NCI-H526 treated with DMSO at 0.1 percent for 48 hours (cell line): ENCODE measurements at regions not wholly inside any gene's neighbourhood (a gene's known extent, or its start where the extent isn't known, plus 50 kb on each side); places are given as distances from the start of the nearest gene placed in this dataset.
"Not testable (repeated sequence)": the region's sequence is repeated elsewhere in the genome, so short reads cannot be mapped to it uniquely, and the experiment has no call there.

Experiments used
- DNase-seq: peaks from one replicate; lab custom pipeline; 2025; lab: John Stamatoyannopoulos, UW

GRCh38 chr22:26972915-26973314 is 315.5 kb downstream of the MIAT start:
- DNase-seq = not testable (repeated sequence)

- no peak for DNase-seq
Observed at GRCh38 chr22:26974034-26974433, 316.6 kb downstream of the MIAT start.

GRCh38 chr22:26974914-26975803 is 317.8 kb downstream of the MIAT start:
- no peak for DNase-seq

GRCh38 chr22:26975865-26976264 is 318.5 kb downstream of the MIAT start:
- no peak for DNase-seq

- DNase-seq = no peak
Observed at GRCh38 chr22:26977741-26978376, 320.5 kb downstream of the MIAT start.

- DNase-seq = no peak
Observed at GRCh38 chr22:26979294-26979693, 321.9 kb downstream of the MIAT start.

GRCh38 chr22:26981111-26981510 is 323.7 kb downstream of the MIAT start:
- DNase-seq = no peak

GRCh38 chr22:26981541-26981940 is 324.2 kb downstream of the MIAT start:
- no peak for DNase-seq

GRCh38 chr22:26983311-26983710 is 325.9 kb downstream of the MIAT start:
- DNase-seq = no peak

- no peak for DNase-seq
Observed at GRCh38 chr22:26985206-26985605, 327.8 kb downstream of the MIAT start.

- no peak for DNase-seq
Observed at GRCh38 chr22:26985931-26986782, 328.8 kb downstream of the MIAT start.

GRCh38 chr22:26986884-26987283 is 329.5 kb downstream of the MIAT start:
- no peak for DNase-seq

- no peak for DNase-seq
Observed at GRCh38 chr22:26990503-26991189, 333.3 kb downstream of the MIAT start.

- DNase-seq = no peak
Observed at GRCh38 chr22:26992556-26992955, 335.2 kb downstream of the MIAT start.

GRCh38 chr22:26993886-26994285 is 336.5 kb downstream of the MIAT start:
- peak; percentile 94 for DNase-seq

- no peak for DNase-seq
Observed at GRCh38 chr22:26994801-26995200, 337.4 kb downstream of the MIAT start.

GRCh38 chr22:26995235-26995634 is 337.8 kb downstream of the MIAT start:
- DNase-seq = no peak

GRCh38 chr22:26996154-26996553 is 338.8 kb downstream of the MIAT start:
- DNase-seq = no peak

GRCh38 chr22:26998129-26998528 is 340.7 kb downstream of the MIAT start:
- no peak for DNase-seq

- DNase-seq = no peak
Observed at GRCh38 chr22:26998716-26999115, 341.3 kb downstream of the MIAT start.

- DNase-seq = no peak
Observed at GRCh38 chr22:27003297-27003696, 345.9 kb downstream of the MIAT start.

- DNase-seq = peak; percentile 66
Observed at GRCh38 chr22:27004434-27004833, 347.0 kb downstream of the MIAT start.
